Effector CD4-positive, alpha-beta T cell (primary cell): ENCODE measurements at regions not wholly inside any gene's neighbourhood (a gene's known extent, or its start where the extent isn't known, plus 50 kb on each side); places are given as distances from the start of the nearest gene placed in this dataset.
"Not testable (repeated sequence)": the region's sequence is repeated elsewhere in the genome, so short reads cannot be mapped to it uniquely, and the experiment has no call there.

Source experiments
- DNase-seq: peaks from one replicate; pipeline ENCODE4 v3.0.0-alpha.2; 2020

GRCh38 chr1:67588178-67588855, 96.7 kb upstream of the GADD45A start:
- DNase-seq = no peak

GRCh38 chr1:67589519-67590233, 95.3 kb upstream of the GADD45A start:
- no peak for DNase-seq

GRCh38 chr1:67590329-67590728, 94.7 kb upstream of the GADD45A start:
- DNase-seq = no peak

GRCh38 chr1:67594764-67595163, 90.2 kb upstream of the GADD45A start:
- no peak for DNase-seq

GRCh38 chr1:67596674-67597073, 88.3 kb upstream of the GADD45A start:
- DNase-seq = no peak

- DNase-seq = no peak
These were observed 87.7 kb upstream of the GADD45A start for GRCh38 chr1:67597336-67597735.

- no peak for DNase-seq
These were observed 85.9 kb upstream of the GADD45A start for GRCh38 chr1:67599085-67599484.

- DNase-seq = no peak
These were observed 83.5 kb upstream of the GADD45A start for GRCh38 chr1:67601539-67601938.

- no peak for DNase-seq
These were observed 83.0 kb upstream of the GADD45A start for GRCh38 chr1:67601955-67602354.

GRCh38 chr1:67604778-67605177, 80.2 kb upstream of the GADD45A start:
- no peak for DNase-seq

GRCh38 chr1:67605209-67605780, 79.7 kb upstream of the GADD45A start:
- DNase-seq = no peak

GRCh38 chr1:67607286-67607685, 77.7 kb upstream of the GADD45A start:
- DNase-seq = no peak

- no peak for DNase-seq
These were observed 77.3 kb upstream of the GADD45A start for GRCh38 chr1:67607699-67608098.

GRCh38 chr1:67608661-67609576, 76.1 kb upstream of the GADD45A start:
- no peak for DNase-seq

- DNase-seq = no peak
These were observed 75.2 kb upstream of the GADD45A start for GRCh38 chr1:67609577-67610341.

- no peak for DNase-seq
These were observed 74.6 kb upstream of the GADD45A start for GRCh38 chr1:67610450-67610849.

GRCh38 chr1:67611846-67612245, 73.2 kb upstream of the GADD45A start:
- DNase-seq = no peak

GRCh38 chr1:67612788-67613241, 72.2 kb upstream of the GADD45A start:
- DNase-seq = no peak

- DNase-seq = not testable (repeated sequence)
These were observed 71.5 kb upstream of the GADD45A start for GRCh38 chr1:67613479-67613878.

GRCh38 chr1:67614511-67614934, 70.5 kb upstream of the GADD45A start:
- no peak for DNase-seq

- no peak for DNase-seq
These were observed 69.1 kb upstream of the GADD45A start for GRCh38 chr1:67615886-67616285.

GRCh38 chr1:67616394-67616985, 68.5 kb upstream of the GADD45A start:
- no peak for DNase-seq
